Muscle of back (tissue), 3 donors: ENCODE measurements at regions not wholly inside any gene's neighbourhood (a gene's known extent, or its start where the extent isn't known, plus 50 kb on each side); places are given as distances from the start of the nearest gene placed in this dataset.

Experiments used
- DNase-seq, 3 donors: peaks; one replicate each; pipeline versions ENCODE4 v3.0.0 to v3.0.0-alpha.2; 2013

DNA sequence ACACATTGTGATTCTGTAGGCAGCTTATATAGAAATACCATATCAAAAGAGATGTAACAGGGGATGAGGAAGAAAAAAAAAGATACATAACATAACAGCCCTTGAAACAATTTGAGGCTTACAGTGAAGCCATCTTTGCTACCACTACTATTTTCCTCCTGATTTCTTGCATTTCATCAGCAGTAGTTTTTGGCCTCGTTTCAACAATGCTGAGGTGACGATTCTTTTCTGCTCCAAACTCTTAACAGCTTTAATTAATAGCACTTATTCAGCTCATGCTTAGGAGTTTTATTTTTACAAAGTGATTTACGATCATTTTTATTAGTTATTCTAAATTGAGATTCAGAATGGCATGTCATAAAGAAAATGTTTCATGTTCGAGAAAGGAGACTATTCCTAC is 163.2 kb downstream of the DCK start:
- DNase-seq, result no peak

DNA sequence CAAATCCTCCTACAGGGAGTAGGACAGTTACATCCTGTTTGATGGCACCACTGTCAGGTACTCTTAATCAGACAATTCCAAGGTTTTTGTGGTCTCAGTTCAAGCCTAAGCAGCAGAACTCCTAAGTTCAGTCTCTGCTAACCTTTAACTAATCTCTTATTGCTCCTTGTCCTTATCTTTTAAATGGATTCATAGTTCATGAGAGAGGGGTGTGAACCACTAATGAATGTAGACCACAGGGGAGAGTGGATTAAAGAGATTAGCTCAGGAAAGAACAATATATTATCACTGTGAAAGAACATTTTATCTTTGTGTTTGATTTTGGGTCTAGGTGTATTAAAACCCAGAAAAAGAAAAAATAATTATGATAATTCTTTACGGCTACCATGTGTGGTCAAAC is 168.9 kb downstream of the DCK start:
- DNase-seq, result no peak

DNA sequence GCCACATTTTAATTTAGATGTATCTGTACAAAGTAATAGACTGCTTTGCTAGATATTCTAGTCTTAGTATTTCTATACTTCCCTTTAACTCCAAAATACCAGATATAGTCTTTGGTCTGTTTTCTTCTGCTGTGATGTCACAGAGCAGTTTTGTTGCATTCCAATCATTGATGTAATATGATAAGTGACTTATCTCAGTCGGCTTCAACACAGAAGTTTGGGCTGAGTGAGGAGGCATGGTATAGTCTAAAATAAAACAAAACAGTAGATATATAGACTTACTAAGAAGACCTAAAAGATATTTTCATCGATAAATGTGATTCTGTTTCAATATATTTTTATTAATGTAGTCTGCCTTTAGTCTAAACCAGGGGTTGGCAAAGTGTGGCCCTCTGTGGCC is 169.9 kb downstream of the DCK start:
- DNase-seq, result no peak

DNA sequence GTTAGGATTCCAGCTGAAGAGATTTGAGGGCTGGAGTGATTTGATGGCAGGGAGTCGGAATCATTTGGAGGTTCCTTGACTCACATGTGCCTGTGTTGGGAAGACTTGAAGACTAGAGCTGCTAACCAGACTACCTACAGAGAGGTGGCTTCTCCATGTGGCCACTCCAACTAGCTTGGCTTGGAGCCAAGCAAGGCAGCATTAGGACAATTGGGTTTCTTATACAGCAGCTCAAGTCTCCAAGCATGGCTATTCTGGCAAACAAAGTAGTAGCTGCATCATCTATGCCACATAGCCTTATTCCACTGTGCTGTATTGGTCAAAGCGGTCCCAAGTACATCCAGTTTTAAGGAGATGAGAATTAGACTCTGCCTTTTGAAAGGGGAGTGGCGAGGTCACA is 171.7 kb upstream of the SLC4A4 start:
- DNase-seq, result no peak

DNA sequence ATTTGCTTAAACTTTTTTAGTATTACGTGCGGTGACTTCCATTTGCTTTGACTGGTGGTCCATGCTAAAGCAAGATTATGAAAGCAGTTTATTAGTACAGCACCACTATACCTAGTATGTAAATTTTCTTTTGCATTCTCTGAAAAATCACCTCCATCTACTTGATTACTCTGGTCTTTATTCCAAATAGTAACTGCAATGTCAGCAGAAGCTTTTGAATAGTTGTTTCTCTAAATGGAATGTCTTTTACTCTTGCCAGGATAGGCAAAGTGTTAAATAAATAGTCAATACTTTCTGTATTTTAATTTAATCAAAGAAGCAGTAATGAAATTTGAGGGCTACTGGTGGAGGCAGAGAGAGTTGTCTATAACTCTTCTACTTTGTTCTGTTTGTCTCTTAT is 167.2 kb upstream of the SLC4A4 start:
- no peak for DNase-seq

DNA sequence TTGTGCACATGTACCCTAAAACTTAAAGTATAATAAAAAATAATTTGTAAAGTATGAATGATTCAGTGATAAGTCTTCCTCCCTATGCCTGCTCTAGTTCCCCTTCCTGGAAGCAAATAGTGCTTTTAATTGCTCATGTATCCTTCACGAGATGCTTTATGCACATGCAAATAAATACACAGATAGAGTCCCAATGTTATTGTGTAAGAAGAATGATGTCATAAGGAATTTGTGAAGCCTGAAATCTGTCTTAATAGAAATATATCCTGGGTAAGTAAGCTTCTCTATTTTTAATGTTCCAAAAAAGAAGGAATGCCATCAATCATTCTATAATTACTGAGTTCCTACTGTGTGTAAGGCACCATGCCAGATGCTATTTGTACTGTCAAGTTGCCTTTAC is 157.5 kb upstream of the SLC4A4 start:
- DNase-seq, result no peak

DNA sequence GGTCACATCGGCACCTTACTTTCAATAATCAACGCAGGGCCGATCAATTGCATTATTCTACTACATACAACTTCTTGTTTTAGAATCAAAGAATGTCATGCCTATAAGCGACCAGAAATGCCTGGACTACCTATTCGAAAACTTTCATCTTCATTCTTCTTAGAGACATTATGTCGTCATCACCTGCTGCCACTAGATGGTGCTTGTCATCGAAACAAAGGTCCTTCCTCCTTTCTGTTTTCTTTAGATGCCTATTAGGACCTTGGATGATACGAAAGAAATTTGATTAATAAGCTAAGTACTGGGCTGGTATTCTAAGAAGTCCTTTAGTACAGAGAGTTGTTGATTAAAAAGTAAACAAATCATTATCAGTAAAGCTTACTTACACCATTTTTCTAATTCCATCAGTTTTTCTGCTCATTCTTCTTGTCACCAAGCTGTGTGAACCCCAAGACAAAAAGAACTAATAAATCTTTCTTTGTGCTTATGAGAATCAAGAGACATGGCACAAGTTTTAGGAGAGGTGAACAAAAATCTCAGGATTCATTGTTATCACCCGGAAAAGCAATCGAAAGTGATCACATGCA is 154.5 kb upstream of the SLC4A4 start:
- peak in 2 of 3 donors; percentile 55 to 72 for DNase-seq

DNA sequence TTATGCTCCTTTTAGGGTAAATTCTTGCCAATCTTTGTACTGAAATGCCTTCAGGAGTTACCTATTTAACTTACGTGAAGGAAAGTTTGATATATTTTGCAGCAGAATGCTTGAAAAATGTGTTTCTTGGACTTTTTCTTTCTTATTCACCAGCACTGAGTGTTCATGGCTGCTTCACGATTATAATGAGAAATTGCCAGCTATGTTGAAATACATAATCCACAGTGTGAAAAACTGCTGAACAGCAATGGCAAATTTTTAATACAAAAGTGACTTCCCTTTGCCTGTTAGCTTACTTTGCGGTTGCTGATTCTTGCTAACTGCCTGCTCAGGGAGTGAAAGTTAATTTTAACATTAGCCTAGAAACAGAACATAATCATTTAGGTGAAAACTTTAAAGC is 153.8 kb upstream of the SLC4A4 start:
- no peak for DNase-seq

DNA sequence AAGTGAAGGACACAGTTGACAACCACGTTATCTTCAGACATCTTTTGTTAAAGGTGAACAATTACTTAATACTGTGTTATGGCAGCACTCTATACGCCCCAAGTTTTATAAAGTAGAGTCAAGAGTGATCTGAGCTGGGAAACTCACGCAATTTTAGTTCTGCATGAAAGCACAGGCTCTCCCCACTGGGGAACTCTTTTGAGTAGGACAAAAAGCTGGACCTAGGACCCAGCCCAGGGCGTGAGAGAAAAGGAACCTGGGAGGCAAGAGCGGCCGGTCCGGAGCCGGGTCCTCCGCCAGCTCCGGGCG is 152.6 kb upstream of the SLC4A4 start:
- no peak for DNase-seq

DNA sequence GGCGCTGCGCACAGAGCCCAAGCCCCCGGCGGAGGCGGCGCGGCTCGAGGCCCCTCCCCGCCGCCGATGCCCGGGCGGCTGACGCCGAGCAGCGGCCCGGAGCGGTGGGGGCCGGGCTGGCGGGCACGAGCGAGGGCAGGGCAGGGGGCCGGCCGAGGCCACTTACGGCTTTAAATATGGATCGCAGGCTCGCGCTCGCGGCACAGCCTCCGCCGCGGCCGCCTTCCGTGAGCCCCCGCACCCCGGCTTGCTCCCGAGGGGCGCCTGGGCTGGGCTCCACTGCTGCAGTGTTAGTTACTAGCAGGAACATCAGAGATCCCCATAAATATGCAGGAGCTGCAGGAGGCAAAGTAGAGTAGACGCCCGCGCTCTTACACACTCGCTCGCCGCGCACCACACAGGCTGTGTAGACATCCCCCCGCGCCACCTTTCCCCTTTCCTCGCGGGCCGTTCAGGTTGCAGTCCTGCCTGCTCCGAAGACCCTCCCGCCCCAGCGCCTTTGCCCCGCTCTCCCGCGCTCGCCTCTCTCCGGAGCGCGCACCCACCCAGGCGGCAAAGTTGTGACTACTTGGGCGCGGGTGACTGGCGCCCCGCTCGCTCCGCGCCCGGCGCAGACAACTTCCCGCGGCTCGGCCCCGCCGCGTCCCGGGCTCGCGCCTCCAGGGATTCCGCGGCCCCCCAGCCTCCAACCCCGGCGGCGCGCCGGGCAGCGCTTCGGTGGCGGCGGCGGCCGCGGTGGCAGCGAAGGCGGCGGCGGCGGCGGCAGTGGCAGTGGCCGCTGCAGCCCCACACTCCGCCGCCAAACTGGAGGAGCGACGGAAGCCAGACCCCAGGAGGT is 152.0 kb upstream of the SLC4A4 start:
- DNase-seq, result peak in 2 of 3 donors; percentile 47 to 82

DNA sequence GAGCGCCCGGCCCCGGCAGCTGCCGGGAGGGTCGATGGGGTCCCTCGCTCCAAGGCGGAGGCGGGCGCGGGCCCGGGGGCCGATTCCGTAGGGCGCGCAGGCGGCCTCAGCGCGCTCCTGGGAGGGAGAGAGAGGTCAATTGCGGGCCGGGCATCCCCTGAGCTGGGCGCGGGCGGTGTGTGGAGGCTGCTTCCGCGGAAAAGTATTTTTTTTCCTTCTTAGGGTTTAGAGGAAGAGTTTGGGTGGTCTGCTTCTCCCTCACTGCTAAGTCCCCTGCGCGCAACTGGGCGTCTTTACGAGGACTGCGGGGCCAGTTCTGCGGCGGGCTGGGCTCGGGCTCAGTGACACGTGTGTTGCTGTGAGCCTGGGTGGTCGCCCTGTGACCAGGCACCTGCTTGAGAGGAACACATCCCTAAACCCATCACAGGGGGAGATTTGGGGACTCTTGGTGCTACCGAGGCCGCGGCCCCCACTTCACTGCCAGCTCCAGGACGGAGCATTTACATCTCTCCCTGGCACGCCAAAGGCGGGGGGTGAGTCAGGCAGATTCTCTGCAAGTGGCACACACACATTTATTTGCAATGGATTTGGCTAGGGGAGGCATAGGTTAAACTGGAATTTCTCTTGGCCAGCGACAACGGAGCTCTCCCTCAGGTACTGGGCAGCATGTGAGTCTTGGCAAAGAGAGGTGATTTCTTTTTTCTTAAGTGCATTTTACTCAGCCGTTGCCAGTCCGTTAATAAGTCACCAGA is 151.2 kb upstream of the SLC4A4 start:
- peak in 2 of 3 donors; percentile 36 to 72 for DNase-seq

DNA sequence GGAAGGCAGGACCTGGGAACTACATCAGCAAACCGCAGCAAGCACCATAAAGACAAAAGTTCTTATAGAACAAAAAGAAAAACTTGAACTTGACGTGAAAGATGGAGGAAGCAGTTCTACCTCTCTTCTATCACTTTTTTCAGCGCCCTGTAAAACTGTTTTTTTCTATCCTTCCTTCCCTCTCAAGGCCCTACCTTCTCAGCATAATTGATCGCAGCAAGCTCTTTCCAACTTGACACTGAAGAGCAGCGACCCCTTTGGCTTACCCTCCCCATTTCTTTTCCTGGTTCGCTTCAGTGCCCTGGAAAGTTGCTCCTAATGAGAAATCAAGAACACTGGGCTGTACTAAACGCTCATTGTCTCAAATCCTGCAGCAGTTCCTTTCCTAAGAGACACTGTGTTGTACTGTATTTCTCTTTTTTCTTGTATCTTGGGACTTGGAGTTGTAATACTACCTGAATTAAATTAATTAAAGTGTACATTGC is 150.6 kb upstream of the SLC4A4 start:
- DNase-seq, result peak in 2 of 3 donors; percentile 35 to 67

DNA sequence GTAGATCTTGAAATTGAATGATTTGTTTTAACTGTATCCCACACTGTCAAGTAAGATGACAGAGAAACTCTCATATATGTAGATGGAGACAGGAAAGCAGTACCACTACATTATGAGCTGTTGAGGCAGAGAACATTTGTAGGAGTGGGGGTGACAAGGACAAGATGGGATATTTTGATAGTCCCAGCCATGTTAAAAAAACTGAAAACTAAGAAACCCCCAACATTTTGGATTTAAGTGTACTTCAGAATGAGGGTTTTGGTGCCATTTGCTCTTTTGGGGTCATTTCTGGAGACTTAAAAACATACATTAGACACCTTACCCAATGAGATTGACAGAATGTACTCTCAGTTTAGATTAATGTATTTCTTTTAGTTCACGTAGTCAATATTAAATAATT is 149.9 kb upstream of the SLC4A4 start:
- no peak for DNase-seq

DNA sequence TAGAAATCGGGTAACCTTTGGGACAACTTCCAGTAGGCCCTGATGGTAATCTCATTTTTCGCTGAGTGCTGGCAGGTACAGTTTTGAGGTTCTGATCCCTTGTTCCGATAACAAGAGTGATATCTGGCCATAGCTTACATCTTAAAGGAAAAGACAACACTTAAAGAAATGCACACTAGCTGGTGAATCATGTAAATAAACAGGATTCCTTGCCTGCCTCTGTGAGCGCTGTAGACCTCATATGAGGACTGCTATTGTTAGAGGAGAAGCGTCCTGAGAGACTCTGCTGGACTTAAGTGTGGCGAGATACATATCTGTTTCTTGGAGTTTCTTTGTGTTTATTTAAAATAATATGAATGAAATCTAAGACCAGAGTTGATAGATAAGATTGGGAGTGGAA is 149.3 kb upstream of the SLC4A4 start:
- no peak for DNase-seq

DNA sequence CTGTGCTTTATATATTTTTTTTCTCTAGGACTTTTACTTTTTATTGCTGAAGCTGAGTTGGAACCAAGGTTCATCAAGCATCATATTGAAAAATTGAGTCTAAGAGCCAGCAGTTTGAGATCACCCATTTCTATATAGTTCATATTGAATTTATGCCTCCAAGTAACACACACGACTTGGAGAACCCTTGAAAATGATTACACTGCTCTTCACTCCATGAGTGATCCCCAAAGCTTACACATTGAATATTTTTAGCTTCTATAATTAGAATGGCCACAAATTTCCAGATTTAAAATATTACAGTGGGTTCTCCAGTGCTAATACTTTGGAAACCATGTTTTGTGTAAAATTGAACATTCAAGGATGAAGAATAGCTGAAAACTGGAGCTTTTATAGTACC is 144.4 kb upstream of the SLC4A4 start:
- no peak for DNase-seq

DNA sequence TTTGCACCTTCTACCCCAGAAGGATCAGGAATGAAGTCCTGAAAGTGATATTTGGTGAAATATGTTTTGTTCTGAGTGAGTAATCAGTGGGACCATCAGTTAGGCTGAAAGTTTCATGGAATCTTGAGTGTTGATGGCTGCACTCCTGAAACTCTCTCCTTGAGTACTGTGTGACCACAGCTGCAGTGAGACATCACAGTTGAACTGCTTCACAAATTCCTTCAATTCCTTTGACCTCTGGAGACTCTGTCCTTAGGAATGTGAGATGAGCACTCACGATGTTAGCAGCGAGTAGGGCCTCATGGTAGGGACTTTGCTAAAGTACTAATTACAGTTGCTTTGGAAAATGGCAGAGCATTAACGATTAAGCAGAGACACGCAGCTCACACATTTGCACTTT is 142.9 kb upstream of the SLC4A4 start:
- peak in 2 of 3 donors; percentile 34 to 83 for DNase-seq

DNA sequence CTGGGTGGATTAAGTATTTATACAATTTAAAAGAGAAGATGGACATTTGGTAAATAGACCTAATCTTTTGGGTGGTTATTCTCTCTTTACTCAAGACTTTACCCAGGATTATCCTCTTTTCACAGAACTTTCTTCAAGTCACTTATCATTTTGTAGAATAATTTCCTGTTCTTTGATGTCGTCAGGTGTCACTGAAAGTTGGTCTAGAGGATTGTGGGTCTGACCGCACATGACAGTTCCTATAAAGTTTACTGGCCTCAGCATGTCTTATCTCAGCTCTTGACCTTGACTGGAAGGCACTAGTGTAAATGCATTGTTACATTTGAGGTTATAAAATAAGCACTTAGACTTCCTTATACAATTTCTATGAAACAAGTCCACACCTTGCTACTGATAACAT is 139.9 kb upstream of the SLC4A4 start:
- DNase-seq, result no peak

DNA sequence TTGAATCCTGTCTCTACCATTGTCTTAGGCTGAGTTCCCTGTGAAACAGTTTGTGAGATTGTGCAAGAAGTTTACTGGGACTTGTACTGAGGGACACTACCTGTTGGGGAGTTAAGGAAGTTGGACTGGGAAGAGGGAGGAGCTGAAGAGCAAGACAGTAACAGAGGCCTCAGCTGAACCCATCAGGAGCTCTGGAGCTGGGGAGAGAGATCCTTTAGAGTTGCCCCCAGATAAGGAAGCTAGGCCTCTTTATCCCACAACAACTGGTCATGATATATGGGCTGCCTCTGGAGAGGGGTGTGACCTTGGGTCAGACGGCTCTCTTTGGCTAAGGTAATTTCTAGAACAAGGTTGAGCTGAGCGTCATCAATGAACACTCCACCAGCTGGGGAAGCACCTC is 137.8 kb upstream of the SLC4A4 start:
- no peak for DNase-seq

DNA sequence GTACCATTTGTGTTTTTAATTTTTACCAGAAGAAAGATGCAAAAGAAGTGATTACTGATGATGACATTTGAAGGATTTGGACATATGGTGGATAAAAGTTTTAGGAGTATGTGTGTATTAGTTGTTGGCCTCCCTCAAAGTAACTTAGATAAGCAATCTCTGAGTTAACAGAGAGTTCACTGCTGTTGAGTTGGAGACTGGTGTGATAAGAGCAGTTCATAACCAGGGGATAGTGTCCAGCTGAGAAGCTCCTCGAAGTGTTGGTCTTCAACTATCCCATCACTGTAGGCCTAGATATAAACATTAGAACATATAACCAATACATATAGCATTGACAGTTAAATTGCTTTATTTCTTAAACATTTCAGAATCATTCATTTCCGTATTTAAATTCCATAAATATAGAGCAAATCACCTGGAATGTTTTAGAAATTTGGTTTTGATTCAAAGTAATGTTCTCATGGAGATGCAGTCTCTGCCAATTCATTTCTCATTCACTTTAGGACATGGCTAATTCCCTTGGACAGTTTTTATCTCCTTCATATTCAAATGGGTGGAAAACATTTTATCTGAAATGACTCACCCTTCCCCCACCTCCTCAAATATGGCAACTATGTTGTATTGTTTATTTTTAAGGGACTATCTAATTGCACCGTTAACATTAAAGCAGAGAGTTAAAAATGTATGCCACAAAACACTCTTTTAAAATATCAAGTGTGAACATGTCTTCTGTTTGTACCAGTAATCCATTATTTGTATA is 136.8 kb upstream of the SLC4A4 start:
- DNase-seq, result no peak

DNA sequence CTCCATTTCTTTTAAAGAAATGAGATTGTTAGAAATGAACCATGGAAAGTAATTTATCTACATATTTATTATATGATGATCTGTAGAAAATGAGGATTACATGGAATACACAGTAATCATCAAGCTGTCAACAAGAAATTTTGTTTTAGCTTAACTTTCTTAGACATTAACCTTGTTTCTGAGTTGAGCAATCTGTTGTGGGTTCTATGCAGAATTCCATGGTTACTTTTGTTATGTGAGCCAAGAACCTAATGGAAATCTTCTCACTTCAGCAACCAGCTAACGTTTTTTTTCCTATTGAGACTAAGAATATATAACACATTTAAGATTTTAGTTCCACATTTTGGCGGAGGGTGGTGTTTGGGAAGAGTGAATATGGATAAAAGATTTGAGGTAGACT is 136.1 kb upstream of the SLC4A4 start:
- DNase-seq, result no peak

DNA sequence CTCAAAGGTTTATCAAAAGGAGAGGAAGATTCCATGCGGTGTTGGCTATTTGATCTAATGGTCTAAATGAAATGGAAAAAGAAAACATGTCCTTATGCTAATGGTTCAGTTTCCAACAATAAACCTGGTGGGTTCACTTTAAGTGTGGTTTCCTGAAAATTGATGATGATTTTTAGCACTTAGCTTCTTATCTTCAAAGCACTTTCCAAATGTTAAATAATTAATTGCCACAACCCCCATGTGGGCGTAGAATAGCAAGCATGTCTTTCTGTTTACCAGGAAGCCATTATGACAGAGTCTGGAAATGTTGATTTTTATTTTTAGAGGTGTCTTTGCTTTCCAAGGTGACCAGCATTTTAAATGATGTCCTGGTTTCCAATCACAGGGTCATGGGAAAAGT is 134.8 kb upstream of the SLC4A4 start:
- DNase-seq, result no peak

DNA sequence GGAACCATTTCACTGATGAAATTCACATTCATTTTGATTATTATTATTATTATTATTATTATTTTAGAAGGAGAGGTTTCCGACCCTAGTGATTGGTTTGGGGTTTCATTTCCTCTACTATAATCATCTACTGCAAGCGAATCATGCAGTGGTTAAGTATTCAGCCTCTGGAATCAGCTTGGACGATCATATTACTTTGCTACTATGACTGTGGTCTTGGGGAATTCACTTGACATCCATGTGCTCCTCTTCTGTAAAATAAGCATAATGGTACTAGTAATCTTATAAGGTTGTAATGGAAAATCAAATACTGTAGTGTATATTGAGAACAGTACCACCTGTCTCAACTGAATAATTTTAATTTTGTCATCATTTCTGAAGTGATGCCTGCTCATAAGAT is 132.1 kb upstream of the SLC4A4 start:
- no peak for DNase-seq
